HEK293 (cell line): ENCODE measurements at regions not wholly inside any gene's neighbourhood (a gene's known extent, or its start where the extent isn't known, plus 50 kb on each side); places are given as distances from the start of the nearest gene placed in this dataset.

Experiments used
- CTCF ChIA-PET: fragments of 350-600 bp; formaldehyde crosslinking; extraction: SDS; loops from one replicate; lab custom pipeline; 2021; ENCODE audit warnings: antibody characterized with exemption; lab: Yijun Ruan, JAX
- POLR2A ChIA-PET: fragments of 300-600 bp; formaldehyde crosslinking; extraction: SDS; loops from one replicate; lab custom pipeline; 2020; ENCODE audit warnings: antibody characterized with exemption, inconsistent platforms; lab: Yijun Ruan, JAX
- H3K27ac ChIP-seq: fragments of 200-500 bp; sonication (Bioruptor generic); 2 replicates; pipeline ENCODE4 v1.5.1; 2014; ENCODE audit warnings: low read depth, low read length, control low read depth, inconsistent platforms; ENCODE audit errors: extremely low read depth
- H3K36me3 ChIP-seq, 2 experiments: fragments of 200-500 bp in 1 of 2; sonication (Bioruptor generic) in 1 of 2; 1 replicate in 1 of 2; 2 replicates in 1 of 2; pipeline ENCODE4 v1.5.1; 2014 to 2017; ENCODE audit warnings: inconsistent platforms in 2 of 2, low read length in 2 of 2; ENCODE audit not compliant: control insufficient read depth in 2 of 2, insufficient read depth in 1 of 2
- H3K4me1 ChIP-seq: fragments of 200-500 bp; sonication (Bioruptor generic); 2 replicates; pipeline ENCODE4 v1.5.1; 2014; ENCODE audit warnings: mild to moderate bottlenecking, low read length, inconsistent platforms; ENCODE audit not compliant: control insufficient read depth, insufficient read depth
- H3K4me3 ChIP-seq: 2 replicates; pipeline ENCODE4 v1.5.1; 2011; ENCODE audit warnings: low read depth, mild to moderate bottlenecking, control low read depth, low read length, moderate library complexity
- H3K9me3 ChIP-seq: fragments of 200-500 bp; sonication (Bioruptor generic); 2 replicates; pipeline ENCODE4 v1.5.1; 2014; ENCODE audit warnings: low read depth, low read length, inconsistent platforms; ENCODE audit not compliant: control insufficient read depth, insufficient read depth
- HOXC10 ChIP-seq: sonication (generic); formaldehyde crosslinking; IDR thresholded peaks from 2 replicates; pipeline ENCODE4 v1.8.1; 2023; ENCODE audit warnings: mild to moderate bottlenecking, missing genetic modification reagents
- MZF1 ChIP-seq: fragments of 450-650 bp; formaldehyde crosslinking; IDR thresholded peaks from 2 replicates; pipeline ENCODE4 v1.5.1; 2017; ENCODE audit warnings: missing biosample characterization, missing genetic modification characterization, borderline replicate concordance
- YY1 ChIP-seq: fragments of 450-650 bp; formaldehyde crosslinking; IDR thresholded peaks from 2 replicates; pipeline ENCODE4 v1.5.1; 2018; ENCODE audit warnings: missing biosample characterization, missing genetic modification characterization
- ZEB2 ChIP-seq: fragments of 450-650 bp; formaldehyde crosslinking; IDR thresholded peaks from 2 replicates; pipeline ENCODE4 v1.5.1; 2016; ENCODE audit warnings: missing biosample characterization, missing genetic modification characterization
- ZNF10 ChIP-seq: fragments of 450-650 bp; formaldehyde crosslinking; IDR thresholded peaks from 2 replicates; pipeline ENCODE4 v1.5.1; 2017; ENCODE audit warnings: missing biosample characterization, missing genetic modification characterization
- ZNF157 ChIP-seq: fragments of 450-650 bp; formaldehyde crosslinking; IDR thresholded peaks from 2 replicates; pipeline ENCODE4 v1.5.1; 2016; ENCODE audit warnings: missing biosample characterization, missing genetic modification characterization
- ZNF248 ChIP-seq: fragments of 450-650 bp; formaldehyde crosslinking; IDR thresholded peaks from 2 replicates; pipeline ENCODE4 v1.5.1; 2017; ENCODE audit warnings: missing biosample characterization, missing genetic modification characterization
- ZNF302 ChIP-seq: fragments of 450-650 bp; formaldehyde crosslinking; IDR thresholded peaks from 2 replicates; pipeline ENCODE4 v1.5.1; 2016; ENCODE audit warnings: missing biosample characterization, missing genetic modification characterization, low read depth
- ZNF354C ChIP-seq: fragments of 450-650 bp; formaldehyde crosslinking; IDR thresholded peaks from 2 replicates; pipeline ENCODE4 v1.5.1; 2016; ENCODE audit warnings: missing biosample characterization, missing genetic modification characterization, low read depth, borderline replicate concordance
- ZNF549 ChIP-seq: fragments of 450-650 bp; IDR thresholded peaks from 2 replicates; pipeline ENCODE4 v1.5.1; 2018; ENCODE audit warnings: missing biosample characterization, missing genetic modification characterization, mild to moderate bottlenecking, inconsistent platforms, moderate library complexity
- TF ChIP-seq, protein P1 (sequence below): IDR thresholded peaks from 2 replicates; pipeline ENCODE4 v1.6.1; 2011; ENCODE audit warnings: mild to moderate bottlenecking, low read depth, low read length, borderline replicate concordance
- TF ChIP-seq, protein P2 (sequence below): fragments of 450-650 bp; formaldehyde crosslinking; IDR thresholded peaks from 2 replicates; pipeline ENCODE4 v1.5.1; 2016; ENCODE audit warnings: missing biosample characterization, missing genetic modification characterization, borderline replicate concordance
- TF ChIP-seq, protein P3 (sequence below): fragments of 450-650 bp; formaldehyde crosslinking; IDR thresholded peaks from 2 replicates; pipeline ENCODE4 v1.5.1; 2016; ENCODE audit warnings: missing biosample characterization, missing genetic modification characterization
- TF ChIP-seq, protein P4 (sequence below): fragments of 450-650 bp; formaldehyde crosslinking; IDR thresholded peaks from 2 replicates; pipeline ENCODE4 v1.5.1; 2016; ENCODE audit warnings: missing biosample characterization, missing genetic modification characterization
- TF ChIP-seq, protein P5 (sequence below): fragments of 450-650 bp; formaldehyde crosslinking; IDR thresholded peaks from 2 replicates; pipeline ENCODE4 v1.5.1; 2017; ENCODE audit warnings: missing biosample characterization, missing genetic modification characterization

DNA sequence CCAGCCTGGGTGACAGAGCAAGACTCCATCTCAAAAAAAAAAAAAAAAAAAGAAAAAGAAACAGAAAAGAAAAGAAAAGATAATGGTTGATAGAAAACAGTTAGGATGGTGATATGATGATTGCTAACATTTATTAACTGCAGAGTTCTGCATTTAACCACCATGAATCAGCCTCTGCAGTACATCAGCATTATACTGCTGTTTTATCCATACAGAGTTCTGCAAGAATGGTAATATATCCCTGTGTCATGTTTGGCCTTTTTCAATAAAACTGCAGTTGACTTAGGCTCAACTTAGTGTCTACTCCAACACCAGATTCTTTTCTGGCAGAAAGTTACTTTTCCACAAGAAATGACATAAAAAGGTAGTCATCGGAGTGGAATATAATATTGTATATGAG lies 62.6 kb downstream of the DUSP6 start:
- Histone ChIP-seq H3K27ac (no peak overlapping the region), H3K9me3 (no peaks in the 10 kb centered on the region), H3K4me1 (no peaks in the 10 kb centered on the region), H3K4me3 (no peak overlapping the region), H3K36me3 (no peaks in the 10 kb centered on the region)
- POLR2A ChIA-PET: no interaction called here
- CTCF ChIA-PET: no interaction called here
- TF ChIP-seq HOXC10 (CRISPR knock-in tag): no peak
- TF ChIP-seq ZNF248 (tag by site-specific recombination): no peak
- TF ChIP-seq, protein P1, sequence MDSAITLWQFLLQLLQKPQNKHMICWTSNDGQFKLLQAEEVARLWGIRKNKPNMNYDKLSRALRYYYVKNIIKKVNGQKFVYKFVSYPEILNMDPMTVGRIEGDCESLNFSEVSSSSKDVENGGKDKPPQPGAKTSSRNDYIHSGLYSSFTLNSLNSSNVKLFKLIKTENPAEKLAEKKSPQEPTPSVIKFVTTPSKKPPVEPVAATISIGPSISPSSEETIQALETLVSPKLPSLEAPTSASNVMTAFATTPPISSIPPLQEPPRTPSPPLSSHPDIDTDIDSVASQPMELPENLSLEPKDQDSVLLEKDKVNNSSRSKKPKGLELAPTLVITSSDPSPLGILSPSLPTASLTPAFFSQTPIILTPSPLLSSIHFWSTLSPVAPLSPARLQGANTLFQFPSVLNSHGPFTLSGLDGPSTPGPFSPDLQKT: no peak

DNA sequence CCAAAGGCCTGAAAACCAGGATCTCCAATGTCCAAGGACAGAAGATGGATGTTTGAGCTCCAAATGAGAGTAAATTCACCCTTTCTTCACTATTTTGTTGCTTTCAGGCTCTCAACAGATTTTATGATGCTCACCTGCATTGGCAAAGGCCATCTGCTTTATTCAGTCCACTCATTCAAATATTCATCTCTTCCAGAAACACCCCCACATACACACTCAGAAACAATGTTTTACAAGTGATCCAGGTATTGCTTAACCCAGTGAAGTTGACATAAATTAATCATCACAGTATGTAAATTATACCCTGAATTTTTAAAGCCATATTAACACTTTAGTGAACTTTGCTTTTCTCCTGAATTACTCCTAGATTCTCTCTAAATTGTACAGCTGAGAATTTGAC lies 63.3 kb downstream of the DUSP6 start:
- Histone ChIP-seq H3K4me3 (no peak overlapping the region), H3K4me1 (no peaks in the 10 kb centered on the region), H3K27ac (no peak overlapping the region), H3K36me3 (no peaks in the 10 kb centered on the region), H3K9me3 (no peaks in the 10 kb centered on the region)
- TF ChIP-seq ZNF157 (tag by site-specific recombination): no peak
- no peak for TF ChIP-seq ZNF302 (tag by site-specific recombination)
- TF ChIP-seq, protein P2, sequence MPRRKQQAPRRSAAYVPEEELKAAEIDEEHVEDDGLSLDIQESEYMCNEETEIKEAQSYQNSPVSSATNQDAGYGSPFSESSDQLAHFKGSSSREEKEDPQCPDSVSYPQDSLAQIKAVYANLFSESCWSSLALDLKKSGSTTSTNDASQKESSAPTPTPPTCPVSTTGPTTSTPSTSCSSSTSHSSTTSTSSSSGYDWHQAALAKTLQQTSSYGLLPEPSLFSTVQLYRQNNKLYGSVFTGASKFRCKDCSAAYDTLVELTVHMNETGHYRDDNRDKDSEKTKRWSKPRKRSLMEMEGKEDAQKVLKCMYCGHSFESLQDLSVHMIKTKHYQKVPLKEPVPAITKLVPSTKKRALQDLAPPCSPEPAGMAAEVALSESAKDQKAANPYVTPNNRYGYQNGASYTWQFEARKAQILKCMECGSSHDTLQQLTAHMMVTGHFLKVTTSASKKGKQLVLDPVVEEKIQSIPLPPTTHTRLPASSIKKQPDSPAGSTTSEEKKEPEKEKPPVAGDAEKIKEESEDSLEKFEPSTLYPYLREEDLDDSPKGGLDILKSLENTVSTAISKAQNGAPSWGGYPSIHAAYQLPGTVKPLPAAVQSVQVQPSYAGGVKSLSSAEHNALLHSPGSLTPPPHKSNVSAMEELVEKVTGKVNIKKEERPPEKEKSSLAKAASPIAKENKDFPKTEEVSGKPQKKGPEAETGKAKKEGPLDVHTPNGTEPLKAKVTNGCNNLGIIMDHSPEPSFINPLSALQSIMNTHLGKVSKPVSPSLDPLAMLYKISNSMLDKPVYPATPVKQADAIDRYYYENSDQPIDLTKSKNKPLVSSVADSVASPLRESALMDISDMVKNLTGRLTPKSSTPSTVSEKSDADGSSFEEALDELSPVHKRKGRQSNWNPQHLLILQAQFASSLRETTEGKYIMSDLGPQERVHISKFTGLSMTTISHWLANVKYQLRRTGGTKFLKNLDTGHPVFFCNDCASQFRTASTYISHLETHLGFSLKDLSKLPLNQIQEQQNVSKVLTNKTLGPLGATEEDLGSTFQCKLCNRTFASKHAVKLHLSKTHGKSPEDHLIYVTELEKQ: no peak
- no peak for TF ChIP-seq HOXC10 (CRISPR knock-in tag)
- no peak for TF ChIP-seq ZEB2 (tag by site-specific recombination)
- no peak for TF ChIP-seq ZNF10
- TF ChIP-seq ZNF354C: no peak
- TF ChIP-seq, protein P3, sequence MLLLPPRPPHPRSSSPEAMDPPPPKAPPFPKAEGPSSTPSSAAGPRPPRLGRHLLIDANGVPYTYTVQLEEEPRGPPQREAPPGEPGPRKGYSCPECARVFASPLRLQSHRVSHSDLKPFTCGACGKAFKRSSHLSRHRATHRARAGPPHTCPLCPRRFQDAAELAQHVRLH (tag by site-specific recombination): no peak
- no peak for TF ChIP-seq ZNF549
- TF ChIP-seq, protein P4, sequence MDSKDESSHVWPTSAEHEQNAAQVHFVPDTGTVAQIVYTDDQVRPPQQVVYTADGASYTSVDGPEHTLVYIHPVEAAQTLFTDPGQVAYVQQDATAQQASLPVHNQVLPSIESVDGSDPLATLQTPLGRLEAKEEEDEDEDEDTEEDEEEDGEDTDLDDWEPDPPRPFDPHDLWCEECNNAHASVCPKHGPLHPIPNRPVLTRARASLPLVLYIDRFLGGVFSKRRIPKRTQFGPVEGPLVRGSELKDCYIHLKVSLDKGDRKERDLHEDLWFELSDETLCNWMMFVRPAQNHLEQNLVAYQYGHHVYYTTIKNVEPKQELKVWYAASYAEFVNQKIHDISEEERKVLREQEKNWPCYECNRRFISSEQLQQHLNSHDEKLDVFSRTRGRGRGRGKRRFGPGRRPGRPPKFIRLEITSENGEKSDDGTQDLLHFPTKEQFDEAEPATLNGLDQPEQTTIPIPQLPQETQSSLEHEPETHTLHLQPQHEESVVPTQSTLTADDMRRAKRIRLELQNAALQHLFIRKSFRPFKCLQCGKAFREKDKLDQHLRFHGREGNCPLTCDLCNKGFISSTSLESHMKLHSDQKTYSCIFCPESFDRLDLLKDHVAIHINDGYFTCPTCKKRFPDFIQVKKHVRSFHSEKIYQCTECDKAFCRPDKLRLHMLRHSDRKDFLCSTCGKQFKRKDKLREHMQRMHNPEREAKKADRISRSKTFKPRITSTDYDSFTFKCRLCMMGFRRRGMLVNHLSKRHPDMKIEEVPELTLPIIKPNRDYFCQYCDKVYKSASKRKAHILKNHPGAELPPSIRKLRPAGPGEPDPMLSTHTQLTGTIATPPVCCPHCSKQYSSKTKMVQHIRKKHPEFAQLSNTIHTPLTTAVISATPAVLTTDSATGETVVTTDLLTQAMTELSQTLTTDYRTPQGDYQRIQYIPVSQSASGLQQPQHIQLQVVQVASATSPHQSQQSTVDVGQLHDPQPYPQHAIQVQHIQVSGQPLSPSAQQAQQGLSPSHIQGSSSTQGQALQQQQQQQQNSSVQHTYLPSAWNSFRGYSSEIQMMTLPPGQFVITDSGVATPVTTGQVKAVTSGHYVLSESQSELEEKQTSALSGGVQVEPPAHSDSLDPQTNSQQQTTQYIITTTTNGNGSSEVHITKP (tag by site-specific recombination): no peak
- no peak for TF ChIP-seq YY1 (tag by site-specific recombination)
- TF ChIP-seq, protein P5, sequence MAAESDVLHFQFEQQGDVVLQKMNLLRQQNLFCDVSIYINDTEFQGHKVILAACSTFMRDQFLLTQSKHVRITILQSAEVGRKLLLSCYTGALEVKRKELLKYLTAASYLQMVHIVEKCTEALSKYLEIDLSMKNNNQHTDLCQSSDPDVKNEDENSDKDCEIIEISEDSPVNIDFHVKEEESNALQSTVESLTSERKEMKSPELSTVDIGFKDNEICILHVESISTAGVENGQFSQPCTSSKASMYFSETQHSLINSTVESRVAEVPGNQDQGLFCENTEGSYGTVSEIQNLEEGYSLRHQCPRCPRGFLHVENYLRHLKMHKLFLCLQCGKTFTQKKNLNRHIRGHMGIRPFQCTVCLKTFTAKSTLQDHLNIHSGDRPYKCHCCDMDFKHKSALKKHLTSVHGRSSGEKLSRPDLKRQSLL (tag by site-specific recombination): no peak
- TF ChIP-seq MZF1: no peak
- ChIA-PET POLR2A (no interaction called here), CTCF (no interaction called here)
